K562 (cell line): ENCODE measurements at regions not wholly inside any gene's neighbourhood (a gene's known extent, or its start where the extent isn't known, plus 50 kb on each side); places are given as distances from the start of the nearest gene placed in this dataset.

Source experiments
- ATAC-seq: fragments of 200-7000 bp; cut with Tn5 transposase; 3 replicates; pipeline ENCODE4 v1.9.1; 2020; ENCODE audit warnings: moderate library complexity
- BruUV-seq: library from RNA; stranded (reverse); fragments of 400-500 nt; replicated peaks from 2 replicates; lab custom pipeline; 2021; lab: Mats Ljungman, UMichigan
- CTCF ChIA-PET: fragments of 300-600 bp; formaldehyde crosslinking; extraction: SDS; loops from one replicate; lab custom pipeline; 2021; ENCODE audit warnings: low intra/inter-chr PET ratio; lab: Yijun Ruan, JAX
- POLR2A ChIA-PET: fragments of 300-600, 350-650 bp; sonication (Branson Sonifier 250); formaldehyde crosslinking; extraction: SDS; loops from one replicate; lab custom pipeline; 2021; ENCODE audit warnings: antibody characterized with exemption, inconsistent platforms; lab: Yijun Ruan, JAX
- DNase-seq, 4 experiments: peaks; one replicate each; pipeline versions ENCODE4 v3.0.0 to v3.0.0-alpha.2; 2011 to 2018; ENCODE audit warnings: low spot score in 3 of 4, mixed read lengths in 3 of 4; ENCODE audit errors: extremely low read depth in 1 of 4
- FAIRE-seq: peaks from 2 replicates; lab custom pipeline; 2011; peaks lifted over from hg19 to GRCh38; lab: Jason Lieb, UNC
- H2AFZ ChIP-seq: 2 replicates; pipeline ENCODE4 v1.6.0; 2011; ENCODE audit warnings: low read depth, low read length, control low read depth, inconsistent platforms
- H3K27ac ChIP-seq: fragments of 200-600 bp; 3 replicates; pipeline ENCODE4 v1.8.0; 2011; ENCODE audit warnings: low read depth, mild to moderate bottlenecking, control low read depth, inconsistent platforms, low read length, moderate library complexity, mixed read lengths; ENCODE audit errors: extremely low read depth
- H3K27me3 ChIP-seq, 2 experiments: fragments of 300-600 bp in 1 of 2; 2 replicates in 1 of 2; 3 replicates in 1 of 2; pipeline versions ENCODE4 v1.6.0 to v1.8.0; 2011; ENCODE audit warnings: inconsistent platforms in 2 of 2, low read length in 2 of 2, mild to moderate bottlenecking in 1 of 2, mixed read lengths in 1 of 2, moderate library complexity in 1 of 2; ENCODE audit not compliant: control insufficient read depth in 2 of 2, insufficient read depth in 2 of 2
- H3K36me3 ChIP-seq: fragments of 300-600 bp; 3 replicates; pipeline ENCODE4 v1.8.0; 2011; ENCODE audit warnings: mild to moderate bottlenecking, low read length, inconsistent platforms; ENCODE audit not compliant: control insufficient read depth, insufficient read depth
- H3K4me1 ChIP-seq, 2 experiments: fragments of 200-600 bp in 1 of 2; replicated peaks in 1 of 2; 2 replicates in 1 of 2; 3 replicates in 1 of 2; pipeline versions ENCODE4 v1.5.1 to v1.8.0; 2011; ENCODE audit warnings: inconsistent platforms in 2 of 2, low read length in 2 of 2, mild to moderate bottlenecking in 1 of 2, mixed read lengths in 1 of 2, moderate library complexity in 1 of 2; ENCODE audit not compliant: control insufficient read depth in 2 of 2, insufficient read depth in 2 of 2
- H3K4me2 ChIP-seq: 2 replicates; pipeline ENCODE4 v1.6.1; 2011; ENCODE audit warnings: low read length, control low read depth, inconsistent platforms, mixed read lengths; ENCODE audit not compliant: insufficient read depth
- H3K4me3 ChIP-seq: fragments of 200-600 bp; sonication (generic), shearing (Covaris generic); 2 replicates; pipeline ENCODE4 v1.5.1; 2016; ENCODE audit warnings: control low read depth, inconsistent platforms
- H3K79me2 ChIP-seq: fragments of 200-600 bp; 3 replicates; pipeline ENCODE4 v1.8.0; 2011; ENCODE audit warnings: low read length, inconsistent platforms; ENCODE audit not compliant: control insufficient read depth, insufficient read depth
- H3K9ac ChIP-seq, 2 experiments: 2 replicates each; pipeline versions ENCODE4 v1.6.0 to v1.6.1; 2011; ENCODE audit warnings: low read depth in 2 of 2, low read length in 2 of 2, control low read depth in 1 of 2, inconsistent platforms in 1 of 2, mild to moderate bottlenecking in 1 of 2, mixed read lengths in 1 of 2; ENCODE audit not compliant: insufficient read depth in 1 of 2
- H3K9me1 ChIP-seq: one replicate; pipeline ENCODE4 v1.6.0; 2011; ENCODE audit warnings: inconsistent platforms, mild to moderate bottlenecking, low read length, moderate library complexity; ENCODE audit not compliant: control insufficient read depth, insufficient read depth
- H3K9me3 ChIP-seq: replicated peaks from 2 replicates; pipeline ENCODE4 v1.5.1; 2011; ENCODE audit warnings: low read depth, low read length, inconsistent platforms; ENCODE audit not compliant: control insufficient read depth, insufficient read depth
- H4K20me1 ChIP-seq: replicated peaks from 2 replicates; pipeline ENCODE4 v1.6.1; 2011; ENCODE audit warnings: low read length, inconsistent platforms, mixed read lengths; ENCODE audit not compliant: control insufficient read depth, insufficient read depth
- ESRRA ChIP-seq: fragments of 450-650 bp; IDR thresholded peaks from 2 replicates; pipeline ENCODE4 v1.6.1; 2014; ENCODE audit warnings: low read depth, mild to moderate bottlenecking, moderate library complexity, borderline replicate concordance
- GATA2 ChIP-seq: sonication (generic); formaldehyde crosslinking; IDR thresholded peaks from 2 replicates; pipeline ENCODE4 v1.4.0; 2020; ENCODE audit warnings: mild to moderate bottlenecking, missing genetic modification reagents
- HMG20B ChIP-seq: fragments of 250-450 bp; sonication (Bioruptor Pico); IDR thresholded peaks from 2 replicates; pipeline ENCODE4 v1.5.0; 2021; ENCODE audit warnings: mild to moderate bottlenecking
- IFI16 ChIP-seq: fragments of 250-450 bp; sonication (Bioruptor Pico); IDR thresholded peaks from 2 replicates; pipeline ENCODE4 v2.1.2; 2022; ENCODE audit warnings: mild to moderate bottlenecking, inconsistent platforms
- TBP ChIP-seq: optimal IDR thresholded peaks from 2 replicates; pipeline ENCODE3; 2011; ENCODE audit warnings: low read depth, low read length, improper control_type of control experiment
- ZNF263 ChIP-seq: sonication (generic); formaldehyde crosslinking; IDR thresholded peaks from 2 replicates; pipeline ENCODE4 v1.8.0; 2022; ENCODE audit warnings: mild to moderate bottlenecking, missing genetic modification reagents, borderline replicate concordance
- ZNF431 ChIP-seq: sonication (generic); formaldehyde crosslinking; IDR thresholded peaks from 2 replicates; pipeline ENCODE4 v1.8.0; 2022; ENCODE audit warnings: mild to moderate bottlenecking, missing genetic modification reagents
- ZNF551 ChIP-seq: fragments of 250-450 bp; sonication (Bioruptor Pico); IDR thresholded peaks from 2 replicates; pipeline ENCODE4 v1.5.0; 2021; ENCODE audit warnings: mild to moderate bottlenecking, moderate library complexity
- WGBS: fragments of 100-300 bp; shearing (Covaris generic); methylation state at CpG from one replicate; pipeline ENCODE4 v1.1.6; 2016; ENCODE audit warnings: low coverage, mixed read lengths; ENCODE audit not compliant: insufficient coverage; ENCODE audit errors: missing lambda C conversion rate; 5-methylcytosine and 5-hydroxymethylcytosine counted together
- in situ Hi-C: fragments of 300-500 bp; cut with MboI; formaldehyde crosslinking; loops from 4 replicates; pipeline ENCODE4 v1.15.0; 2018; ENCODE audit warnings: inconsistent platforms, mixed read lengths
- intact Hi-C: fragments of 100-400 bp; cut with micrococcal nuclease; formaldehyde crosslinking; loops from 2 replicates; pipeline ENCODE4 v1.14.2; 2022
- TF ChIP-seq, protein P1 (sequence below): fragments of 450-650 bp; IDR thresholded peaks from 2 replicates; pipeline ENCODE4 v1.6.1; 2017; ENCODE audit warnings: antibody characterized with exemption
- TF ChIP-seq, protein P2 (sequence below): fragments of 450-650 bp; IDR thresholded peaks from 2 replicates; pipeline ENCODE4 v1.6.1; 2014; ENCODE audit warnings: low read depth, mild to moderate bottlenecking, moderate library complexity, borderline replicate concordance

DNA sequence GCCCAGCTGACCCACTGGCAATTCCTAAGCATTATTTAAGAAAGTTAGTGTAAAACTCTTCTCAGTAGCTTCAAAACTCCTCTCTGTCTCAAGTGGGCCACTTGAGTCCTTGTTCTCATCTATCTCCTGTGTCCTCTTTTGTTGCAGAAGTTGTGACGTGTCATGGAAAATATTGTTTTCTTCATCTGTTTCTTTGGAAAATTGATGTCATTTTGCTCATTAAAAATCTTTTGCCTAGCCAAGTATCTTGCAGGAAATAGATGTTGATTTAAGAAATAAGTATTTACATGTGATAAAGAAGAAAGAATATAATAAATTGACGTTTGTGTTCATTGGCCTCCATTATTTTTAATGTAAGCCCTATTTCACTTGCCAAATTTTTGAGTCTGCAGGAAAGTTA is 1158.4 kb upstream of the SEMA6A start (continued):
- TF ChIP-seq, protein P1, sequence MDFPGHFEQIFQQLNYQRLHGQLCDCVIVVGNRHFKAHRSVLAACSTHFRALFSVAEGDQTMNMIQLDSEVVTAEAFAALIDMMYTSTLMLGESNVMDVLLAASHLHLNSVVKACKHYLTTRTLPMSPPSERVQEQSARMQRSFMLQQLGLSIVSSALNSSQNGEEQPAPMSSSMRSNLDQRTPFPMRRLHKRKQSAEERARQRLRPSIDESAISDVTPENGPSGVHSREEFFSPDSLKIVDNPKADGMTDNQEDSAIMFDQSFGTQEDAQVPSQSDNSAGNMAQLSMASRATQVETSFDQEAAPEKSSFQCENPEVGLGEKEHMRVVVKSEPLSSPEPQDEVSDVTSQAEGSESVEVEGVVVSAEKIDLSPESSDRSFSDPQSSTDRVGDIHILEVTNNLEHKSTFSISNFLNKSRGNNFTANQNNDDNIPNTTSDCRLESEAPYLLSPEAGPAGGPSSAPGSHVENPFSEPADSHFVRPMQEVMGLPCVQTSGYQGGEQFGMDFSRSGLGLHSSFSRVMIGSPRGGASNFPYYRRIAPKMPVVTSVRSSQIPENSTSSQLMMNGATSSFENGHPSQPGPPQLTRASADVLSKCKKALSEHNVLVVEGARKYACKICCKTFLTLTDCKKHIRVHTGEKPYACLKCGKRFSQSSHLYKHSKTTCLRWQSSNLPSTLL = no peak

DNA sequence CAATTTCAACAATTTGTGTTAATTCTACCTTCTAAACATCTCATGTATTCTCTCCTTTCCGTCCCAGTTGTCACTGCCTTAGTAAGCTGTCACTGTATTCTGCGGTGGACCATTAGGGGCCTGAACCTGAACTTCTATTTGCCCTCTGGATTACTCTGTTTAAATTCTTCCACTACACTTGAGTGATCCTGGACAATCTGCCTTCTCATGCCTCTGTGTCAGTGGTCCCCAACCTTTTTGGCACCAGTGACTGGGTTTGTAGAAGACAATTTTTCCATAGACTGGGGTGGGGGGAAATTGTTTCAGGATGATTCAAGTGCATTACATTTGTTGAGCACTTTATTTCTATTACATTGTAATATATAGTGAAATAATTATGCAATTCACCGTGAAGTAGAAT is 1157.6 kb upstream of the SEMA6A start:
- H3K4me3 ChIP-seq = no peak overlapping the region
- no peaks in the 10 kb centered on the region for H4K20me1 ChIP-seq
- H3K36me3 ChIP-seq = no peaks in the 10 kb centered on the region
- intact Hi-C loops (no loop called here), in situ Hi-C loops (no loop called here)
- ChIA-PET CTCF (no interaction called here), POLR2A (no interaction called here)
- BruUV-seq = no TSS peak
- H3K79me2 ChIP-seq = no peaks in the 10 kb centered on the region
- no peak overlapping the region for H2AFZ ChIP-seq
- H3K4me1 ChIP-seq = no peaks in the 10 kb centered on the region
- FAIRE-seq = no peak
- H3K27me3 ChIP-seq = no peaks in the 10 kb centered on the region
- ATAC-seq = no peak
- no peak overlapping the region for H3K27ac ChIP-seq
- H3K4me2 ChIP-seq = no peak overlapping the region
- DNase-seq = no peak
- 0% methylated on average over 3 of the region's 3 CpGs for WGBS
- H3K9me1 ChIP-seq = no peaks in the 10 kb centered on the region
- H3K9ac ChIP-seq = no peak overlapping the region
- no peaks in the 10 kb centered on the region for H3K9me3 ChIP-seq
- no peak for TF ChIP-seq ZNF431
- no peak for TF ChIP-seq HMG20B (CRISPR knock-in tag)
- TF ChIP-seq ESRRA = no peak
- TF ChIP-seq ZNF263 = no peak
- TF ChIP-seq TBP = no peak
- TF ChIP-seq IFI16 (CRISPR knock-in tag) = no peak
- TF ChIP-seq, protein P2, sequence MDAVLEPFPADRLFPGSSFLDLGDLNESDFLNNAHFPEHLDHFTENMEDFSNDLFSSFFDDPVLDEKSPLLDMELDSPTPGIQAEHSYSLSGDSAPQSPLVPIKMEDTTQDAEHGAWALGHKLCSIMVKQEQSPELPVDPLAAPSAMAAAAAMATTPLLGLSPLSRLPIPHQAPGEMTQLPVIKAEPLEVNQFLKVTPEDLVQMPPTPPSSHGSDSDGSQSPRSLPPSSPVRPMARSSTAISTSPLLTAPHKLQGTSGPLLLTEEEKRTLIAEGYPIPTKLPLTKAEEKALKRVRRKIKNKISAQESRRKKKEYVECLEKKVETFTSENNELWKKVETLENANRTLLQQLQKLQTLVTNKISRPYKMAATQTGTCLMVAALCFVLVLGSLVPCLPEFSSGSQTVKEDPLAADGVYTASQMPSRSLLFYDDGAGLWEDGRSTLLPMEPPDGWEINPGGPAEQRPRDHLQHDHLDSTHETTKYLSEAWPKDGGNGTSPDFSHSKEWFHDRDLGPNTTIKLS = no peak
- TF ChIP-seq GATA2 (CRISPR knock-in tag) = no peak
- TF ChIP-seq ZNF551 = no peak
